Bronchial epithelial cell (primary cell): ENCODE measurements at regions not wholly inside any gene's neighbourhood (a gene's known extent, or its start where the extent isn't known, plus 50 kb on each side); places are given as distances from the start of the nearest gene placed in this dataset.

Experiments used
- DNase-seq: peaks from one replicate; pipeline ENCODE4 v3.0.0-alpha.2; 2010; ENCODE audit warnings: low read depth
- FAIRE-seq: peaks from 2 replicates; lab custom pipeline; 2011; peaks lifted over from hg19 to GRCh38; lab: Jason Lieb, UNC
- H3K27me3 ChIP-seq: 2 replicates; pipeline ENCODE4 v1.5.1; 2011; ENCODE audit warnings: low read length; ENCODE audit not compliant: control insufficient read depth, insufficient read depth
- H3K36me3 ChIP-seq: 2 replicates; pipeline ENCODE4 v1.5.1; 2011; ENCODE audit warnings: low read length; ENCODE audit not compliant: control insufficient read depth, insufficient read depth
- H3K4me3 ChIP-seq: 2 replicates; pipeline ENCODE4 v1.5.1; 2011; ENCODE audit warnings: mild to moderate bottlenecking, low read depth, low read length, control low read depth
- CTCF ChIP-seq: IDR thresholded peaks from 2 replicates; pipeline ENCODE4 v1.5.1; 2011; ENCODE audit warnings: mild to moderate bottlenecking, moderate library complexity, low read length, control low read depth, inconsistent platforms; ENCODE audit not compliant: insufficient read depth, severe bottlenecking

GRCh38 chr9:31868830-31869229, 515.6 kb upstream of the ACO1 start:
- no peaks in the 10 kb centered on the region for H3K36me3 ChIP-seq
- no peak for TF ChIP-seq CTCF
- FAIRE-seq = no peak
- no peaks in the 10 kb centered on the region for H3K27me3 ChIP-seq
- no peak overlapping the region for H3K4me3 ChIP-seq
- no peak for DNase-seq

- TF ChIP-seq CTCF = no peak
- FAIRE-seq (no peak), DNase-seq (no peak)
- H3K36me3 ChIP-seq = no peaks in the 10 kb centered on the region
- no peak overlapping the region for H3K4me3 ChIP-seq
- H3K27me3 ChIP-seq = no peaks in the 10 kb centered on the region
Measured at GRCh38 chr9:31870276-31870675, 514.2 kb upstream of the ACO1 start.

GRCh38 chr9:31873722-31874121, 510.7 kb upstream of the ACO1 start:
- no peak for TF ChIP-seq CTCF

GRCh38 chr9:31894008-31894407, 490.4 kb upstream of the ACO1 start:
- FAIRE-seq (no peak), DNase-seq (no peak)
- no peaks in the 10 kb centered on the region for H3K36me3 ChIP-seq
- H3K4me3 ChIP-seq = no peak overlapping the region
- H3K27me3 ChIP-seq = no peaks in the 10 kb centered on the region
- TF ChIP-seq CTCF = no peak

More at GRCh38 chr9:31873722-31874121, 510.7 kb upstream of the ACO1 start:
- H3K36me3 ChIP-seq = no peaks in the 10 kb centered on the region
- no peak overlapping the region for H3K4me3 ChIP-seq
- DNase-seq = no peak
- no peak for FAIRE-seq
- no peaks in the 10 kb centered on the region for H3K27me3 ChIP-seq

GRCh38 chr9:31908158-31908890, 476.1 kb upstream of the ACO1 start:
- no peak for FAIRE-seq
- peak; percentile 84 for DNase-seq

More at GRCh38 chr9:31908158-31908890, 476.1 kb upstream of the ACO1 start:
- Histone ChIP-seq H3K36me3 (no peaks in the 10 kb centered on the region), H3K4me3 (no peak overlapping the region), H3K27me3 (no peaks in the 10 kb centered on the region)
- no peak for TF ChIP-seq CTCF
